ENCODE measurements at regions not wholly inside any gene's neighbourhood (a gene's known extent, or its start where the extent isn't known, plus 50 kb on each side); places are given as distances from the start of the nearest gene placed in this dataset.

DNA sequence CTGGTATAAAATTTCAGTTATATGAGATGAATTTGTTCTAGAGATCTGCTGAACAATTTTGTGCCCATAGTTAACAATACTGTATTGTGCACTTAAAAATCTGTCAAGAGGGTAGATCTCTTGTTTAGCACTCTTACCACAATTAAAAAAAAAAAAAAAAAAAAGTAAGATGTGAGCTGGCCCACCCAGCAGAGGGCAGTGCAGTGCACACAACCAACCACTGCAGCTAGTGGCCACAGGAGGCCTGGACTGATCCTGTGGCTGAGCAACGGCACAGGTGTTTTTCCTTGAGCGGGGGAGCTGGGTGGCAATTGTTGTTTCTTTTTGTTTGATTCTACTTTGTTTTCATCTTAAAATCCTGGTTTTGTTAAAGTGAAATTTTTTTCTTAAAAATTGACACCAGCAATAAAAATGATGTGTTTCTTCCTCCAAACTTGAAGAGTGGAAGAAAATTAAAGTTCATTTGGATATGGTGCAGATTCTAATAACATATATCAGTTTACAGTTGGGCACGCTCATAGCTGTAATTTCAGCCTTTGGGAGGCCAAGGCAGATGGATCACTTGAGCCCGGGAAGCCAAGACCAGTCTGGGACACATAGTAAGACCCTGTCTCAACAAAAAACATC is 171.1 kb upstream of the TBX20 start:
- TF ChIP-seq, protein P1, sequence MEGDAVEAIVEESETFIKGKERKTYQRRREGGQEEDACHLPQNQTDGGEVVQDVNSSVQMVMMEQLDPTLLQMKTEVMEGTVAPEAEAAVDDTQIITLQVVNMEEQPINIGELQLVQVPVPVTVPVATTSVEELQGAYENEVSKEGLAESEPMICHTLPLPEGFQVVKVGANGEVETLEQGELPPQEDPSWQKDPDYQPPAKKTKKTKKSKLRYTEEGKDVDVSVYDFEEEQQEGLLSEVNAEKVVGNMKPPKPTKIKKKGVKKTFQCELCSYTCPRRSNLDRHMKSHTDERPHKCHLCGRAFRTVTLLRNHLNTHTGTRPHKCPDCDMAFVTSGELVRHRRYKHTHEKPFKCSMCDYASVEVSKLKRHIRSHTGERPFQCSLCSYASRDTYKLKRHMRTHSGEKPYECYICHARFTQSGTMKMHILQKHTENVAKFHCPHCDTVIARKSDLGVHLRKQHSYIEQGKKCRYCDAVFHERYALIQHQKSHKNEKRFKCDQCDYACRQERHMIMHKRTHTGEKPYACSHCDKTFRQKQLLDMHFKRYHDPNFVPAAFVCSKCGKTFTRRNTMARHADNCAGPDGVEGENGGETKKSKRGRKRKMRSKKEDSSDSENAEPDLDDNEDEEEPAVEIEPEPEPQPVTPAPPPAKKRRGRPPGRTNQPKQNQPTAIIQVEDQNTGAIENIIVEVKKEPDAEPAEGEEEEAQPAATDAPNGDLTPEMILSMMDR (IDR thresholded peaks at IDR 0.05; ENCODE audit: insufficient read depth, low read depth, low read length) = peak; percentile 75
- TF ChIP-seq EZH2 (IDR thresholded peaks at IDR 0.05; ENCODE audit: insufficient read depth, low read length) = no peak
